Sigmoid colon (tissue), 4 donors: ENCODE measurements at regions not wholly inside any gene's neighbourhood (a gene's known extent, or its start where the extent isn't known, plus 50 kb on each side); places are given as distances from the start of the nearest gene placed in this dataset.

Experiments
- EP300 ChIP-seq, 4 donors: sonication (generic); formaldehyde crosslinking; IDR thresholded peaks; one replicate each; pipeline ENCODE4 v1.6.1; 2017; ENCODE audit warnings: antibody characterized with exemption in 4 of 4
- POLR2A ChIP-seq, 2 donors: fragments of 450-650 bp; IDR thresholded peaks; one replicate each; pipeline ENCODE4 v1.6.1; 2016; ENCODE audit warnings: antibody characterized with exemption in 2 of 2, mild to moderate bottlenecking in 2 of 2, moderate library complexity in 2 of 2
- POLR2AphosphoS5 ChIP-seq, 4 donors: sonication (generic); formaldehyde crosslinking; IDR thresholded peaks; one replicate each; pipeline ENCODE4 v1.6.1; 2017; ENCODE audit warnings: antibody characterized with exemption in 4 of 4
- TF ChIP-seq, protein P1 (sequence below), 4 experiments: fragments of 450-650 bp in 3 of 4; fragments of 200-600 bp in 1 of 4; IDR thresholded peaks; one replicate each; pipeline ENCODE4 v1.5.1; 2016 to 2019; ENCODE audit warnings: antibody characterized with exemption in 4 of 4, mild to moderate bottlenecking in 3 of 4, moderate library complexity in 2 of 4

DNA sequence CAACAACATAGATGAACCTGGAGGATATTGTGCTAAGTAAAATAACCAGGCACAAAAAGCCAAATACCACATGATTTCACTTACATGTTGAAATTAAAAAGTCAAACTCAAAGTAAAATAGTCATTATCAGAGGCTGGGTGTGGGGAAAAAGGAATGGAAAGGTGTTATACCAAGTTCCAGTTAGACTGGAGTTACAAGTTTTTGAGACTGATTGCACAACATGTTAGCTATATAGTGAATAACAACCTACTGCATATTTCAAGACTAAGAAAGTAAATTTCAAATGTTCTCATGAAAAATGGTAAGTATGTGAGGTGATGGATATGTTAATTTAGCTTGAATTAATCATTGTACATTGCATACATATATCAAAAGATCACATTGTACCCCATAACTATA is 116.8 kb upstream of the HNMT start:
- TF ChIP-seq, protein P1, sequence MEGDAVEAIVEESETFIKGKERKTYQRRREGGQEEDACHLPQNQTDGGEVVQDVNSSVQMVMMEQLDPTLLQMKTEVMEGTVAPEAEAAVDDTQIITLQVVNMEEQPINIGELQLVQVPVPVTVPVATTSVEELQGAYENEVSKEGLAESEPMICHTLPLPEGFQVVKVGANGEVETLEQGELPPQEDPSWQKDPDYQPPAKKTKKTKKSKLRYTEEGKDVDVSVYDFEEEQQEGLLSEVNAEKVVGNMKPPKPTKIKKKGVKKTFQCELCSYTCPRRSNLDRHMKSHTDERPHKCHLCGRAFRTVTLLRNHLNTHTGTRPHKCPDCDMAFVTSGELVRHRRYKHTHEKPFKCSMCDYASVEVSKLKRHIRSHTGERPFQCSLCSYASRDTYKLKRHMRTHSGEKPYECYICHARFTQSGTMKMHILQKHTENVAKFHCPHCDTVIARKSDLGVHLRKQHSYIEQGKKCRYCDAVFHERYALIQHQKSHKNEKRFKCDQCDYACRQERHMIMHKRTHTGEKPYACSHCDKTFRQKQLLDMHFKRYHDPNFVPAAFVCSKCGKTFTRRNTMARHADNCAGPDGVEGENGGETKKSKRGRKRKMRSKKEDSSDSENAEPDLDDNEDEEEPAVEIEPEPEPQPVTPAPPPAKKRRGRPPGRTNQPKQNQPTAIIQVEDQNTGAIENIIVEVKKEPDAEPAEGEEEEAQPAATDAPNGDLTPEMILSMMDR (IDR thresholded peaks at IDR 0.05): no peak
- TF ChIP-seq POLR2A (IDR thresholded peaks at IDR 0.05): no peak
- TF ChIP-seq POLR2AphosphoS5 (IDR thresholded peaks at IDR 0.05): no peak
- TF ChIP-seq EP300 (IDR thresholded peaks at IDR 0.05): no peak
